ENCODE measurements at regions not wholly inside any gene's neighbourhood (a gene's known extent, or its start where the extent isn't known, plus 50 kb on each side); places are given as distances from the start of the nearest gene placed in this dataset.

DNA sequence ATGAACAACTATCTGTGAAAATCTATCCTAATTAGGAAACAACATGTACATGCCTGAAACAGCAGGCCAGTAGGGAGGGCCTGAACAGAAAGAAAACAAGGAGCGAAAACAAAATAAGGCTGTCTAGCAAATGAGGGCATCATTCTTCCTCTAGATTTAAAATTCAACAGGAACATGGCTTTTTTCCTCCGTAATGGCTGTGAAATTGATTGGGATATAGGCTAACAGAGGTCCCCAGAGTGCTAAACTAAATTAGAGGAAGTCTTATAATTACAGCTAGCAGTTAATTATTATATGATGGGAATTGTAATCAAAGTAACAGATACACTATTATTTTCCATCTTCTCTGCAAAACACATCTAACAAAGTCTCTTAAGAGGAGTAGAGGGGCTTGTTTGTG, 51.7 kb upstream of the TIAM1 start:
- TF ChIP-seq CTCF (IDR thresholded peaks at IDR 0.05; ENCODE audit: poor library complexity) (no peak), EZH2 (IDR thresholded peaks at IDR 0.05; ENCODE audit: borderline replicate concordance) (no peak)

All from hepatocyte (in vitro differentiated cells).